HG03060 (cell line): ENCODE measurements at regions not wholly inside any gene's neighbourhood (a gene's known extent, or its start where the extent isn't known, plus 50 kb on each side); places are given as distances from the start of the nearest gene placed in this dataset.
A peak's percentile ranks its signal among the peaks of the same experiment; 100 is the strongest.

ENCODE experiments used
- ATAC-seq: cut with Tn5 transposase; IDR thresholded peaks from one replicate; pipeline ENCODE4 v1.9.1; 2021; ENCODE audit warnings: low read depth, moderate number of reproducible peaks; ENCODE audit not compliant: unreplicated experiment

DNA sequence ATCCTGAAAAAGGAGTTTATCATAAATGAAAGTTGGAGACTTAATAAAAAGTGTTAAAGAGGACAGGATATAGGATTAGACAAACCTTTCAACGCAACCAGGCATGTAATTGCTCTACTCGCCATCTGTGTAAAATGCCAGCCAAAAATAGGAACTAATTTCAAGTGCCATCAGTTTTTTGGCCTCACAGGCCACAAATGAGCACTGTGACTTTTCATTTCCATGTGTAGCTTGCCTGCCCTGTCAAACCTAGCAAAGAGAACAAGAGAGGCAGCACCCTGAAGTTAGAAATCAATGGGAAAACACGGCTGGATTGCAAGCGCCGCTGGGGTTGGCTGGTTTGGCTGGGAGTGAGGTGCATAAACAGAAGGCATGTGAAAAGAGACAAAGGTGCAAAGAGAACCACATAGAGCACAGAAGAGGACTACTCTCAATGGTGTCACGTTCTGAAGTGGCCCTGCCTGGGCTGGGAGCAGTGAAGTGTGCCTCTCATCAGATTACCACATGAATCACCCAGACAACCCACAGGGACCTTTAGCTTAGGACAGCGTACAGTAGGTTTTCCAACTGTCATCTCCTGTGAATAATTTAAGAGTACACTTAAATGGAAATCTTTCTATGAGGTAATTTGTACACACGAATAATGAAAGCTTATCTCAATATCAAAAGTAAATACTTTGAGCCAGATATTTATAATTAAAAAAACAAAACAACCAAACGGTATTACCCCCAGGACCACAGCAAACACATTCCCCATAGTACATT is 78.0 kb upstream of the NHSL1 start:
- ATAC-seq: no peak

DNA sequence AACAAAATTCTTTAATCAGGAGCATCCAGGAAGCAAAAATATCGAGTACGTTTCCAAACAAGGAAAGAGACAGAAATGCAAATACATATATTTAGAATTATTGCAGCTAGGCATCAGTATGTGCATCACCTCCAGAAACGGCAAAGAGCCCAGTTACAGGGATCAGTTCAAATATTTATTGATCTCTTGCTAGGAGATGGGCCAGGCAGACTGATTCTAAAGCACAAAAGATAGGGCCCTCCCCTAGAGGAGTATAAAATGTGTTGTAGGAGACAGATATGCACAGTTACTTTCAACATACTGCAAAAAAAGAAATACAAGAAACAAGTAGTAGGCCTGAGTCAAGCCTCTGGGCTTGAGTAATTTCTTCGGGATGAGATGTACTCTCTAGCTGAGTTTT is 80.7 kb upstream of the NHSL1 start:
- no peak for ATAC-seq

DNA sequence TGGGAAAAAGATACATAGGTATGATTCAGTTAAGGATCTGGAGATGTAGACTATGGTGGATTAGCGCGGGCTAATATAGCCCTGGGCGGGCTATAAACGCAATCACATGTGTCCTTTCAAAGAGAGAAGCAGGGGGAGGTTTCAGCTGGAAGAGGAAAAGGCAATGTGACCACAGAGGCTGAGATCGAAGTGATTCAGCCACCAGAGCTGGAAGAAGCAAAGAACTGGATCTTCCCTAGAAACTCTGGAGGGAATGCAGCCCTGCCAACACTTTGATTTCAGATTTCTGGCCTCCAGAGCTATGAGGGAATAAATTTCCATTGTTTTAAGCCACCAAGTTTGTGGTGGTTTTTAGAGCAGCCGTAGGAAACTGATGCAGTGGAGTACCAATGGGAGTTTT is 81.5 kb upstream of the NHSL1 start:
- ATAC-seq: no peak

DNA sequence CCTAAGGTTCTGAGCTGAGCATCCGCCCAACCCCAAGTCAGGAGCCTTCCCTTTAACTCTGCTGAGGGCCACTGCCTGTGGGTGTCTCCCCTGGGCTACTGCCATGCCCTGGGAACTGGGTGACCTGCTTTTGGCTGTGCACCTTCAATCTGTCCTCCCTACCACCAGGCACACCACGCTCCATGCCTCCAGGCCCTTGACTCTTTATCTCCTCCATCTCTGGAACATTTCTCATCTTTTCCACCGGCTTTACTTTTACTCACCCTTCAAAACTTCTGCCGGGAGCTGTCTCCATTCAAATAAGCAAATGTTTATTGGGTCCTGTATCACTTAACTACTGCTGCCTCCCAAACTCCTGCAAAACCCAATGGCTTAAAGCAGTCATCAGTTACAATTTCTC is 83.3 kb upstream of the NHSL1 start:
- no peak for ATAC-seq

DNA sequence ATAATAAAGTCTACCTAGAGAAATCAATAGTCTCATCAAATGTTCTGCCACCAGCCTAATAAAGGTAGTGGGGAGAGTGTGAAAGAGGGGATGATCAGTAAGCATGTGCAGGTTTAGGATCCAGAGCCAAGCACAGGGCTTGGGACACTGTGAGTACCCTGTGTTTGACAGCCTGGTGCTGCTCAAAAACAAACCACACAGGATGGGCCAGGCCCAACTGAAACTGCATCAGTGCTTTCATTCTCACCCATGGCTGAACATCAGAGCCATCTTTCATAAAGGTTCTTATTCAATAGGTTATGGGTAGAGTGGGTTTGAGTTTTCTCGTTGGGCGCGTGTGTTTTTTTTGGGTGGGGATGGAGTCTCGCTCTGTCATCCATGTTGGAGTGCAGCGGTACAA is 87.3 kb upstream of the NHSL1 start:
- ATAC-seq: no peak

DNA sequence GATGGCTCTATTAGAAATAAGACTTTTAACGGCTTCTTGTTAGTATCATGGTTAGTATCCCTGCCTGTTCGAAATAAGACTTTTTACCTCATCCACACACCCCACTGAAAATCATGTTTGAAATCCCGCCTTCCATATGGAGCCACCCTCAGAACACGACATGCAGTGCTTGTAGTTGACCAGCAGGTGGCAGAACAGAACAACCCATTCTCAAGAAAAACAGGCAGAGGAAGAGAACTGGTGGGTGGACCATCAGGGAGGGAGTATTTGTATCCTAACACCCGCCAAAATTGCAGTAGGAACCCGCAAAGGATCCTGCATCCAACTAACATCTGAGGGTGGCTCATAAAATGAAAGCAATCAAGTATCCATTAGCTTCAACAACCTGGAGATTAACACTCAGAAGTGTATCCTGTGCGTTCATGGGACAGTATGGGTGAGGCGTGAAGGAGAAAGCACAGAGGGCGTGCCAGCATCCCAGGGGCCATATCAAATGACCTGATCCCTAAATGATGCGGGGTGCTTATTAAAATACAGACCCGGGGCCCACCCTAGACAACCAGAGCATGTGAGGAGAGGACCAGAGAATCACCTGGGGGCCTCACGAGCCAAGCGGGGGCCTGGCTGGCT is 89.6 kb upstream of the NHSL1 start:
- ATAC-seq: no peak

DNA sequence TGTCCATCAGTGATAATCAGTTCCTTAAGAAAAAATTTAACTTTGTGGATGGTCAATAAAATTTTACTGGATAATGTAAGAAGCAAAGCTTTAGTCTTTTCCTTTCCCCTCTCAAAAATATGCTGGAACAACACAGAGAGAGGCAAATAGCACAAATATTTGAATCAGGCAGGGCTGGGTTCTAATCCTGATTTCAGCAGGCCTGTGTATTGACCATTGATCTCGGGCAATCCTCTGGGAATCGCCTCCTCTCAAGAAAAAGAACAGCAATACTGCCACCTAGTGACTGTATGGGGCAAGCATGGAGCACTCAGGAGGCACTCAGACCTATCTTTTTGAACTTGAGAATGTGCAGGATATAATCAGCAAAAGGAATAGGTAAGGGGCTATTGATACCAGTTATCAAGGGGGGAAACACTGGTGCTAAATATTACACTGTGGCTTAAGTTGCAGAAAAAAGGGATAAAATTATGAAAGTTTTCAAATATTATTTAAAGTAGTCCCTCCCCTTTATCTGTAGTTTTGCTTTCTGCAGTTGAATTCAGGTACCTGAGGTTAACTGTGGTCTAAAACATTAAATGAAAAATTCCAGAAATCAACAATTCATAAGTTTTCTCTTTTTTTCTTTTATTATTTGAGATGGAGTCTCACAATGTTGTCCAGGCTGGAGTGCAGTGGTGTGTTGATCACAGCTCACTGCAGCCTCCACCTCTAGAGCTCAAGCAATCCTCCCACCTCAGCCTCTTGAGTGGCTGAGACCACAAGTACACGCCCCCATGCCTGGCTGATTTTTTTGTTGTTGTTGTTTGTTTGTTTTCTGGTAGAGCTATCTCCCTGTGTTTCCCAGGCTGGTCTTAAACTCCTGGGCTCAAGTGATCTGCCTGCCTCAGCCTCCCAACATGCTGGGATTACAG is 91.8 kb upstream of the NHSL1 start:
- ATAC-seq: no peak

DNA sequence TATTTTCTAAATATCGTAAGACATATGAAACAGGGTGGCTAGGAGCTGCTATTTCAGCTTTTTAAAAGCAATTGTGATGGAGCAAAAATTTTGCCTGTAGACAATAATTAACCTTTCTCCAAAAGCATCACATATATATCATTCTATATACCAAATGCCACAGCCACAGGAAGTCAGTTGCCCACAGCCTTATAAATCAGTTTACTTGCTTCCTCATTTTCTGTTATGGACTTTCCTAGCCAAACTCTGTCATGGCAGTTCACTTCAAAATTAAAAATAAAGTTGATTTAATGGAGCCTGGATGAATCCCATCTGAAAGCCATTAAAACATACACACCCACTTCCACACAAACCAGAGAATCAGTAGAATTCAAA is 93.4 kb upstream of the NHSL1 start:
- peak; percentile 36 for ATAC-seq

DNA sequence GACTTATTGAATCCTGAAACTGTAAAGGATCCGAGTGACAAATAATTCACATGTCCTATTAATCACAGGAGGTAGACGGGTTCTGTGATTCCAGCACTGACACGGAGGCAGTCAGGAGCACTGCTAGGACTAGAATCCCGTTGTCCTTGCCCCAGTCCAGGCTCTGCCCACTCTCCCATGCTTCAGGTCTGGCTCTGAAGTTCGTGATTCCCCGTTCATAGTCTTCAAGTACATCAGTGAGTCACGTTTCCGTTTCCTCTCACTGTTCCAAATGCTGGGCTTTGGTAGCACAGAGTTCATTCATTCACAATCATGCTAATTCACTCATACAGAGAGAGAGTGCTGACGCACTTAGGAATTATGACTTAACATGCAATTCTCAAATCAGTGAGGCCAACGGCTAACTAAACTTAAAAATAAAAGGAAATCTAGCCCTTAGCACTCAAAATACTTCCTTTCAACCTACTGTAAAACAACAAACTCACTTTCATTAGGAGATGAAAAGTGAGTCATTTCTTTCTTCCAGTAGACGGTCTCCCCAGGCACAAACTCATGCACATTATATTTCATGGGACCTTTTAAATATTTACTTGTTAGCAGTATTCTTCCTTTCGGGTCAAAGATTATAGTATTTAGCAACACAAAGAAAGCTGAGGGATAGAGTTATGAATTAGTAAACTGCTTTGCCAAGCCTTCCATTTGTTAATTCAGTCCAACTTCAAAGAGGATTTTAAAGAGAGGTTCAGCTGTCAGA is 94.0 kb upstream of the NHSL1 start:
- ATAC-seq: peak; percentile 80

DNA sequence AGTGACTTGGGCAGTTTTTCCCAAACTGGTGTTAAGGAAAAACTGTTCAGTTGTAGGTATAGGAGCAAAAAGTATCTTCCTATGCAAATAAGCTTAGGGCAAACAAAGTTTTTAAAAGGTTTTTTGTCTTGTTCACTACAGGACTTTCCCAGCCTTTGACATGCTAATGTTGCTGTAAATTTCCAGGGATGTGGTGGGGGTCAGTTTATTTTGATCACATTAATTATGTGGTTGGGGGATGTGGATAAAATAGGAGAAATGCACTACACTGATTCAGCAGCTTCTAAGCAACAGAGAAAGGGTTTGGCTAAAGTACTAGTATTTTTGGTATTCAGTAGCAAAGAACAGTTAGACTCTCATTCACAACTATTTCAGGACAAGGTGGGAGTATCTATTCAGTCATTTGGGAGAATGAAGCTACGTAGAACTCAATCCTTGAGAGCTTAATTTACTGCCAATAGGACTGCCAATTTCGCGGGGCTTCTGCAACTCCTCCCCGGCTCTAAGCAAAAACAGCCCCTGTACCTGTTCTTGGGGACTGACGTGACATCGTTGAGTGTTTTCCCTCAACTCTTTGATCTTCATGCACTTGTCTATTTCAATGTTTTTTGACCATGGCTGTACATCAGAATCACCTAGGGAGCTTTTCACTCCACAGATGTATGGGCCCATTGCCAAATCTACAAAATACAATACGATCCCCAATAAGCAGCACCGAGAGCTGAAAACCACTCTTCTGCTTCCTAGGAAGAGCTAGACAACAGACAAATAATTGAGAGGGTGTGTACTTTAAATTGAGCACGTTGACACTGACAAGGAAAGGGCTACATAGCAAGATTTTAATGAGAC is 94.8 kb upstream of the NHSL1 start:
- ATAC-seq: no peak

DNA sequence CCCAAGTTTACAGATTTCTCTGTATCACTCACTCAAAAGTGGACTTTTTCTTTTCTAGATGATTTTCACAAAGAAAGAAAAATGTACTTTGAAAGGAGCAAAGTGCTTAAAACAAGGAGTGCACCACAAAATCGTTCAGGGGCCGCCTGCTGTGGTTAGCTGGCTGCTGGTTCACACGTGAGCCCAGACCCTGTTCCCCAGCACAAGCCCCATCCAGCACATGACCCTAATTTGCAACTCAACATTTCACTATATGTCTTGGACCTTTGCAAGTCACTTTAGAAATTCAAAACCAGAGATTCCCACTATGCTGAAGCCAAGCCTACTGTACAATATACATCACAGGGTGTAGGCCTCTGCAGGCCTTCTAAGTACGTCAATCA is 95.5 kb upstream of the NHSL1 start:
- ATAC-seq: no peak

DNA sequence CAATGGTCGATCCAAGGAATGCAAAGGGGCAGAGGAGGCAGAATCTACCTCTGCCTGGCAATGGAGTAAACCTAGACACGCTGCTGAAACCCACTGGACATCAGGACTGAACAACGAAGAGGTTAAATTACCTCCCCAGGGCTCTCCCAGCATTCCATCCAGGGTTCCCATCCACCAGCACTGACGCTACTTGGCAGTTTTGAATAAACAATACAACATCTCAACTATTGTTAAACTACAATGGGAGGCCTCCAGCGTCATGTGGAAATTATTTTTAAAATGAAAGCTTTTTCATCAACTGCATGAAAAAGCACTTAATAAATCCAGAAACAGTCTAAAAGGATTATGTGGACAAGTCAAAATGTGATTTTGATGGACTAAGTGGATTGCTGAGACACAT is 96.8 kb upstream of the NHSL1 start:
- no peak for ATAC-seq

DNA sequence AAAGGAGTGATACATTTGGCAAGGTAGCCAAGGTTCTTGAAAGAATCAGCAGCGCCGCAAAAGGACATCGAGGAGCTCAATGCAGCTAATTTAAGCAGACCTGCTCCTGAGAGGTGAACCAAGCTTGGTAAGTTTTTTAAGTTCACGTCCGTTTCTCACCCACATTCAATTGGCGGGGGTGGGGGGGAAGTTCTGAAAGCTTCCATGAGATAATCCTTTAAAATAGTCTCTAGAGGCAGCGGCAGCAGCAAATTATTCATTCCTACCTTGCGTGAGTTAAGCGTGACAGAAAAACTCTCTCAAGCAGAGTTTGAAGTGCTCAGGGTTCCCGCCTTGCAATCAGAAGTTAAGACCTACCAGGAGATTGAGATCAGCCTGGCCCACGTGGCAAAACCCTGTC is 97.3 kb upstream of the NHSL1 start:
- ATAC-seq: no peak

DNA sequence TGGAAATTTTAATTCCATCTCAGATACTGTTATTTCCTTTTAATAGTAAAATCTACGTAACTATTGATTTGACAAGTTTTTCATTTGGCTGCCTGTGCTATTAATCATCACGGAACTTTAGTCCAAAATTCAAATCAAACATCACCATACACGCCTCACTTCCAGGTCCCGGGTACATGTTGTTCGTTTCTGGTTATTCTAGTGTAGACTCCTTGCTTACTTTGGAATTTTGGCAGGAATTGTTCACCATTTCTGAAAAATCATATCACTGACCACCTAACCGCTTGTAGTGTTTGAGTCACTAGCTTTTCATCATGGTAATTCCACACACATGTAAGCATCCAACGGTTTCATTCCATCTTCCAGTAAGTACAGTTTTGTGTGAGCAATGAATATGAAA is 98.0 kb upstream of the NHSL1 start:
- ATAC-seq: no peak

DNA sequence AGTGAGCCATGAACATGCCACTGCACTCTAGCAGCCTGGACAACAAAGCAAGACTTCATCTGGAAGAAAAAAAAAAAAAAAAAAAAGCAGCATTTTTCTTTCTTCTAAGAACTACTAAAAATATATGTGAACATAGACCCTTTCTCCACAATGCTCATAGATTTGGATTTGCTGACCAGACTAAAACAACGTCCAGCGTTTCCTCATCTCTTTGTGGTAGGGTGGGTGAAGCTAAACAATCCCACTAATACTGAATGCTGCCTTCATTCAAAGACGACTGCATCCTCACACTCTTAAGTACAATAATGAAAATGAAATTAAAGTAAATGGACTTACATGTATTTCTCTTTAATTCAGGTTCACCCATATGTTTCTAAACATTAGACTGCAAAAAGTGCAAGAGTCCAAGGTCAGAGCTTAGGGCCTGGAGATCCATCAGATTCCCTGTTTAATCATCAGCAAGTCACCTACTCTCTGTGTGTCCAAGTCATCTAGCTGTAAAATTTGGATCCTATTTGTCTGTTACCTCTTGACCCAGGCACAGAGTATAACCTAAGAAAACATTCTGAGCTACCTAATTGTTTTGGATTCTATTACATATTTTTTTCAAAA is 99.4 kb upstream of the NHSL1 start:
- ATAC-seq: no peak

DNA sequence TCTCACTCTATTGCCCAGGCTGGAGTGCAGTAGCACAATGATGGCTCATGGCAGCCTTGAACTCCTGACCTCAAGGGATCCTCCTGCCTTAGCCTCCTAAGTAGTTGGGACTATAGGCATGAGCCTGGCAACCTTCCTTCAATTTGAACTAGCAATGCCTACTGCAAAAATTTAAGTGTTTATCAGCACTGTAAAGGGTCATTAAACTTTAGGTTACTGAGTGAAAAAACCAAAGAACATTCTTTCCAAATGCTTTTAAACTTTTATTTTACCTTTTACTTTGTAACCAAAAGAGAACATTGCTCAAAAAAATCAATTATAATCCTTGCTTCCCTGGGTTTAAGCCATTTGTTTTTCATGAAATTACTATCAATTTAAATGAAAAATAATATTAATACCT is 101.0 kb upstream of the NHSL1 start:
- no peak for ATAC-seq

DNA sequence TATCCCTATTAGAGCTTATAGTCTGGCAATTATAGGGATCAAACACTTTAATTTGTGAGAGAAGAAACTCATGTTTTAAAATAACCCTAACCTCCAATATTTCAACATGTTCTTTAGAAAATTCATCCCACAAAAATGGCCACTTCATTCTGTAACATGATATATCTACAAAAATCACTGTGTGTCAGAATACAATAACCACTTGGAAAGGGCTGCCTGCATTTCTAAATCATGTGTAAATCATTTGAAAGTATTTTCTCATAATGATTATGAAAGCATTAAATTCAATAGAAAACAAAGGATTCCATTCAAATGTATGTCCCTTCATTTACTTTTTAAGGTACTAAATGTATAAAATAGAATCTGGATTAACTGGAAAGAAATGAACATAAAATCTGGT is 101.4 kb upstream of the NHSL1 start:
- ATAC-seq: no peak

DNA sequence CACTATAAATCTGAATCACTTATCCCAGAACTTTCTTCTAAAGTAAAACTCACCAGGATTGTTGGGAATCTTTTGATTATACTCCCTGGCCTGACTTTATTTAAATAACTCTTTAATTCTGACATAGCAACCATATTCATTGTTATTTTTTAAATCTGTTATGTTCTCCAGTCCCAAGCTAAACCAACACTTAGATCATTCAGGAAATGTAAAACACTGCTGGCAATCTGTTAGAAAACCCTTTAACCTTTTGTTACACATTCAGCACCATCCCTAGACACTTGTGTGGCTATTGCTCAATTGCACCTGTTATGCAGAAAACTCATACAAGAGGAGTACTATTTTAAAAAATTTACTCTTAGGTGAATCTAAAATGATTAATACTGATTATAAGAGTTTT is 101.8 kb upstream of the NHSL1 start:
- ATAC-seq: no peak

DNA sequence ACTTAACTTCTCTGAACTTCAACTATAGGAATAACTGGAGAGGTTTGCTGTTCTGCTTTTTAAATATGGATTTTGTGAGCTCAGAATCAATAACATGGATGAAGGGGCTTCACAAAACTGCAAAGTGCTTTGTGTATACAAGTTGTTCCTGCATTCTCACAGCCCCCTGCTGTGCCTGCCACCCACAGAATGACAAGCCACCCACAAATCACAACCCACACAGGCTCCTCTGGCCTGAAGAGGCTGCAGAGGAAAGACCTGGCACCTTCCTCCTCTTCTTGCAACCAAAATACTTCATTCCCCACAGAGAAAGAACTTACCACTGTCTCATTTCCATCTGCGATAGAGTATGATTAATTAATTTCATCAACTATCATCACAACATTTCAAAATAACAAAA is 106.7 kb upstream of the NHSL1 start:
- no peak for ATAC-seq
